ENCODE measurements at regions not wholly inside any gene's neighbourhood (a gene's known extent, or its start where the extent isn't known, plus 50 kb on each side); places are given as distances from the start of the nearest gene placed in this dataset.

DNA sequence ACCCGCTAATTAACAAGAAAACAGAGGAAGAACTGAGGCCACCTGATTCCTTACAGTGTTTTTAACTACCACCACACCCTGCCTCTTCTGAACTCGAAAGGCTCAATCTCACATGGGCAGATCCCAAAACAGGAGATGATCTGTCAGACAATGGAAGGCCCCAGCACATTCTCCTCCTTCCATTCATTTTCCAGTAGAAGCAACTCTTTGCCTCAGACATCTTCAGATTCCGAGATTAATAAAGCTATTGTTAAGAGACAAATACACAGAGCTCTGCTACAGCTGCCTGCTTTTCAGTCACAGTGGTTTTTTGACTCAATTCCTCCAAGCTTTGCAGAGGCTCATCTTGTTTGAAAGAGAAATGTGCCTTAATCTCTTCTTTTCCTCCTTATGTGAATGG lies 127.2 kb upstream of the ADAMTSL1 start:
- H3K36me3 ChIP-seq (ENCODE audit: control insufficient read depth in 1 of 2, insufficient read depth in 2 of 2, low read length in 1 of 2), result no peaks in the 10 kb centered on the region
- H3K27ac ChIP-seq (ENCODE audit: low read depth in 1 of 2, low read length in 2 of 2), result no peak overlapping the region
- no peaks in the 10 kb centered on the region for H3K4me1 ChIP-seq (ENCODE audit: control insufficient read depth in 1 of 2, insufficient read depth in 2 of 2, low read length in 2 of 2)
- WGBS, 2 donors, result 96 to 98% methylated on average over 3 of the region's 3 CpGs
- ATAC-seq (ENCODE audit: low FRiP score) (no peak), DNase-seq (no peak)
- intact Hi-C loops (cut with DNase I), result no loop called here
- H3K27me3 ChIP-seq (ENCODE audit: control insufficient read depth in 1 of 2, insufficient read depth in 2 of 2, low read length in 1 of 2), result no peaks in the 10 kb centered on the region
- no peaks in the 10 kb centered on the region for H3K9me3 ChIP-seq (ENCODE audit: control insufficient read depth, low read length)
- H3K4me3 ChIP-seq (ENCODE audit: low read length in 2 of 2), result no peak overlapping the region

DNA sequence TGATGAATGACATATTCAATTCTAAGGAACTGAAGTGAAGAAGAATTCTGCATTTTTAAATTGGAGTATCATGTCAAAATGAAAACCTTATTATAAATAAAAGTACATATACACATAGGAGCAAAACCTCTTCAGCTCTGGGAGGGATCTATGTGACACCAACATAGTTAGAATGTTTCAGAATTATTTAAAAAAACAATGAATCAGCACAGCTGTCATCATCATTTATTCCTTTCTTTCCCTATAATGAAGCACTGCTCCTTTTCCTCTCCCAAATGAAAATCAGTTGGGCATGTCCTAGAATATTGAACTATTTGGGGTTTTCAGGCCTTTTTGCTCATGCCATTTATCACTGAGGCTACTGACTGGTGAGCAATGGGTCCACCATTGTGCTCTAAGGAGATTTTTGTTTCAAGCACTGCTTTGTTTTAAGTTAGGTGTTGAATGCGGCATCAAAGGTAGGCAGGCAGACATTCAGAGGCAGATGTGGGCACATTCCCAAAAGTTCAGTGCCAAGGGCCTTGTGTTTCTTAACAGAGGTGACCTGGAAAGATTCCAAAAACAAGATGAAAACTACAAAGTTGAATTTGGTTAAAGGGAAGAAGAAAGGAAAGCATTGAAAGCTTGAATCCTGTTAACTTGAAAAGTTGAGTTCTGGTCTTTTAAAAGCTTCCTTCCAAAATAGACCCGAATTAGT lies 126.4 kb upstream of the ADAMTSL1 start:
- H3K9me3 ChIP-seq (ENCODE audit: control insufficient read depth, low read length), result no peaks in the 10 kb centered on the region
- H3K4me1 ChIP-seq (ENCODE audit: control insufficient read depth in 1 of 2, insufficient read depth in 2 of 2, low read length in 2 of 2), result no peaks in the 10 kb centered on the region
- no peak overlapping the region for H3K27ac ChIP-seq (ENCODE audit: low read depth in 1 of 2, low read length in 2 of 2)
- H3K36me3 ChIP-seq (ENCODE audit: control insufficient read depth in 1 of 2, insufficient read depth in 2 of 2, low read length in 1 of 2), result no peaks in the 10 kb centered on the region
- DNase-seq, result no peak
- WGBS, 2 donors, result 54 to 55% methylated on average over 2 of the region's 2 CpGs
- H3K4me3 ChIP-seq (ENCODE audit: low read length in 2 of 2), result no peak overlapping the region
- no peak for ATAC-seq (ENCODE audit: low FRiP score)
- intact Hi-C loops (cut with DNase I), result no loop called here
- H3K27me3 ChIP-seq (ENCODE audit: control insufficient read depth in 1 of 2, insufficient read depth in 2 of 2, low read length in 1 of 2), result no peaks in the 10 kb centered on the region

DNA sequence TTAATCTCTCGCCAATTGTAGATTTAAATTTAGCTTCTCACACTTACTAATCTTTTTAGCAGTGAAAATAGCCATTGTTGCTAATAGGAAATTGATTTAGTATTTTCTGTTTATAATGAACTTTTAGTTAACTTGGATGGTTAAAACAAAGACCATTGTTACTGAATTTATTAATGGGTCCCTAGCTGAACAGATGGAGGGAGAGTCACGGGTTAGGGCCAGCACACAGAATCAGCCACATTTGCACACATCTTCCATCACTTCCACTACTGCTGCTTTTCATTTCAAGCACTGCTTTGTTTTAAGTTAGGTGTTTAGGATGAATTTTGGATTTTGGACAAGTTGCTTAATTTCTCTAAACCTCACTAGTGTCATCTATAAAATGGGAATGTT lies 125.9 kb upstream of the ADAMTSL1 start:
- WGBS, 2 donors, result 81 to 86% methylated on average over 2 of the region's 2 CpGs
- H3K36me3 ChIP-seq (ENCODE audit: control insufficient read depth in 1 of 2, insufficient read depth in 2 of 2, low read length in 1 of 2), result no peaks in the 10 kb centered on the region
- H3K4me1 ChIP-seq (ENCODE audit: control insufficient read depth in 1 of 2, insufficient read depth in 2 of 2, low read length in 2 of 2), result no peaks in the 10 kb centered on the region
- H3K9me3 ChIP-seq (ENCODE audit: control insufficient read depth, low read length), result no peaks in the 10 kb centered on the region
- intact Hi-C loops (cut with DNase I), result no loop called here
- no peak overlapping the region for H3K4me3 ChIP-seq (ENCODE audit: low read length in 2 of 2)
- H3K27me3 ChIP-seq (ENCODE audit: control insufficient read depth in 1 of 2, insufficient read depth in 2 of 2, low read length in 1 of 2), result no peaks in the 10 kb centered on the region
- DNase-seq (no peak), ATAC-seq (ENCODE audit: low FRiP score) (no peak)
- H3K27ac ChIP-seq (ENCODE audit: low read depth in 1 of 2, low read length in 2 of 2), result no peak overlapping the region

DNA sequence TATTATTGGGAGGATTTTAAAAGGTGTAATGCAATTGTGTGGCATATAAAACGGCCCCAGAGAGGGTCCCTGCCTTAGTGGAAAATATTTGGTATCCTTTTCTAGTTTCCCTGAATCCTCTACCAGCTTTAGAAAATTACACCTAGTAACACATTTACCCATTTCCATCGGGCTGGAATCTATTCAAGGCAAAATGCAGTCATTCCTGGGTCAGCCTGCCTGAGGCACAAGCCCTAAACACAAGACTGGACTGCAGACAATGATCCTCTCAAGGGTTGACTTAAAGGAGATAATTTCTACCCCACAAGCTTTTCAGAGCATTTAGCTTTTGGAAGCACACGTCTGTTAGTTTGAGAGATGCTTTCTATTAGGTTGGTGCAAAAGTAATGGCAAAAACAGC lies 124.4 kb upstream of the ADAMTSL1 start:
- Histone ChIP-seq H3K4me1 (ENCODE audit: control insufficient read depth in 1 of 2, insufficient read depth in 2 of 2, low read length in 2 of 2) (no peaks in the 10 kb centered on the region), H3K36me3 (ENCODE audit: control insufficient read depth in 1 of 2, insufficient read depth in 2 of 2, low read length in 1 of 2) (no peaks in the 10 kb centered on the region), H3K27ac (ENCODE audit: low read depth in 1 of 2, low read length in 2 of 2) (no peak overlapping the region), H3K4me3 (ENCODE audit: low read length in 2 of 2) (no peak overlapping the region), H3K27me3 (ENCODE audit: control insufficient read depth in 1 of 2, insufficient read depth in 2 of 2, low read length in 1 of 2) (no peaks in the 10 kb centered on the region), H3K9me3 (ENCODE audit: control insufficient read depth, low read length) (no peaks in the 10 kb centered on the region)
- ATAC-seq (ENCODE audit: low FRiP score) (no peak), DNase-seq (no peak)
- intact Hi-C loops (cut with DNase I), result no loop called here
- 85 to 92% methylated on average over 3 of the region's 3 CpGs for WGBS, 2 donors

DNA sequence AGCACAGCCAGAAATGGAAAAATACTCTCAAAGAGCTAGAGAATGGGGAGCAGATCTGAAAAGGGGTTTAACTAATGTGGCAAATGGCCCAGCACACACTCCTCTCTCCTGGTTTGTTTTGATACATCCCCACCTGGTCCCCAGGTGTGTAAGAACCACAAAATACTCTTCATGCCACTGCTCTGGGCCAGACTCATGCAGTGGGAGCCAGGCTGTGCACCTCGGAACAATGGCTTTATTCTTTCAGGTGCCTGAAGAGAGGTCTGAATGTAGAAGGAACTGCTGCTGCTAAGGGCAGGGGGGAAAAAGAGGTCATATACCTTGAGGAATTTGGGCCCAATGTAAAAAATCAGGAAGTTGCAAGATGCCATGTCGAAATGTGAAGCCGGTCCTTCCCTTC lies 123.9 kb upstream of the ADAMTSL1 start:
- ATAC-seq (ENCODE audit: low FRiP score), result no peak
- DNase-seq, result no peak
- Histone ChIP-seq H3K27me3 (ENCODE audit: control insufficient read depth in 1 of 2, insufficient read depth in 2 of 2, low read length in 1 of 2) (no peaks in the 10 kb centered on the region), H3K27ac (ENCODE audit: low read depth in 1 of 2, low read length in 2 of 2) (no peak overlapping the region), H3K36me3 (ENCODE audit: control insufficient read depth in 1 of 2, insufficient read depth in 2 of 2, low read length in 1 of 2) (no peaks in the 10 kb centered on the region), H3K4me1 (ENCODE audit: control insufficient read depth in 1 of 2, insufficient read depth in 2 of 2, low read length in 2 of 2) (no peaks in the 10 kb centered on the region), H3K4me3 (ENCODE audit: low read length in 2 of 2) (no peak overlapping the region), H3K9me3 (ENCODE audit: control insufficient read depth, low read length) (no peaks in the 10 kb centered on the region)
- 98 to 100% methylated on average over 3 of the region's 3 CpGs for WGBS, 2 donors
- intact Hi-C loops (cut with DNase I), result no loop called here

DNA sequence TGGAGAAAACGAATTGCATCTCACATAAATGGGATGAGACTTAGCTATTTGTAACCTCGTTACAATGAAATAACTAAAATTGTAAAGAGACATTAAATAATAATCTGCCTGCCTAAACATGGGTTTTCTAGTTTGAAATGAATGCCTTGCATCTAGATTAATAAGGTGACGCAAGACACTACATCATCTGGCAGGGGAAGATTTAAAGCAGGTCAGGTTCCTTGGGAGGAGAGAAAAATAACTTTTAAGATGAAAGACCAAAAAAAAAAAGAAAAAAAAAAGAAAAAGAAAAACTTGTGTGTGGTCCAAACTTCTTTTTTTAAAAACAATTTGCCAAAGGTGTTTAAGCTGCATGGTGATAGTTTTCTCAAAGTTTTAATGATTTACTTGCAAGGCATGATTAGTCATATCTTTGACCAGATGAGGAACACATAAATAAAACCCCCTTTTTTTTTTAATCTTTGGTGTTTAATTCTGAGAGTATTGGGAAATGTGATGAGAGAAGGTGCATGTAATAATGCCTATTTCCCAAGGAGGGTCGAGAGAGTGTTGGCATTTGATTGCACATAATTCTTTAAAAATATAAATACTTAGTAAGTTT lies 122.9 kb upstream of the ADAMTSL1 start:
- Histone ChIP-seq H3K4me1 (ENCODE audit: control insufficient read depth in 1 of 2, insufficient read depth in 2 of 2, low read length in 2 of 2) (no peaks in the 10 kb centered on the region), H3K4me3 (ENCODE audit: low read length in 2 of 2) (no peak overlapping the region), H3K27me3 (ENCODE audit: control insufficient read depth in 1 of 2, insufficient read depth in 2 of 2, low read length in 1 of 2) (no peaks in the 10 kb centered on the region), H3K27ac (ENCODE audit: low read depth in 1 of 2, low read length in 2 of 2) (no peak overlapping the region), H3K36me3 (ENCODE audit: control insufficient read depth in 1 of 2, insufficient read depth in 2 of 2, low read length in 1 of 2) (no peaks in the 10 kb centered on the region), H3K9me3 (ENCODE audit: control insufficient read depth, low read length) (no peaks in the 10 kb centered on the region)
- ATAC-seq (ENCODE audit: low FRiP score) (no peak), DNase-seq (no peak)
- WGBS, 2 donors, result 88 to 95% methylated on average over 4 of the region's 4 CpGs
- intact Hi-C loops (cut with DNase I), result no loop called here

DNA sequence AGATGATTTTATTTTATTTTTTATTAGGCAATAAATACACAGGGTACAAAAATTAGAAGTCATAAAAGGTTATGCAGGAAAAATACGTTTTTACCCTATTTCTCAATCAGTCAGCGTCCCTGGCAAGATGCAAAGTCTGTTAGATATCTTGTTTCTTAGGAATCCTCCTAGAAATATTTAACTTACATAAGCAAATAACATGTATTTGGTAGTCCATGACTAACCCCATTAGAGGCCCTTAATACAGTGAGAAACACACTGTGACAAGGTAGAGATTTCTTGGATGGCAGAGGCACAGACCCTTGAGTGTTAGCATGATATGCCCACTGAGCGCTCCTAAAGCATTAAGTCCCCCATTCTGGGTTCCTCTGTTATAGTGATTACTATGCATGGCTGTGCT lies 121.2 kb upstream of the ADAMTSL1 start:
- DNase-seq (no peak), ATAC-seq (ENCODE audit: low FRiP score) (no peak)
- Histone ChIP-seq H3K36me3 (ENCODE audit: control insufficient read depth in 1 of 2, insufficient read depth in 2 of 2, low read length in 1 of 2) (no peaks in the 10 kb centered on the region), H3K4me3 (ENCODE audit: low read length in 2 of 2) (no peak overlapping the region), H3K9me3 (ENCODE audit: control insufficient read depth, low read length) (no peaks in the 10 kb centered on the region), H3K27me3 (ENCODE audit: control insufficient read depth in 1 of 2, insufficient read depth in 2 of 2, low read length in 1 of 2) (no peaks in the 10 kb centered on the region), H3K27ac (ENCODE audit: low read depth in 1 of 2, low read length in 2 of 2) (no peak overlapping the region), H3K4me1 (ENCODE audit: control insufficient read depth in 1 of 2, insufficient read depth in 2 of 2, low read length in 2 of 2) (no peaks in the 10 kb centered on the region)
- 92 to 95% methylated on average over 3 of the region's 3 CpGs for WGBS, 2 donors
- intact Hi-C loops (cut with DNase I), result no loop called here

DNA sequence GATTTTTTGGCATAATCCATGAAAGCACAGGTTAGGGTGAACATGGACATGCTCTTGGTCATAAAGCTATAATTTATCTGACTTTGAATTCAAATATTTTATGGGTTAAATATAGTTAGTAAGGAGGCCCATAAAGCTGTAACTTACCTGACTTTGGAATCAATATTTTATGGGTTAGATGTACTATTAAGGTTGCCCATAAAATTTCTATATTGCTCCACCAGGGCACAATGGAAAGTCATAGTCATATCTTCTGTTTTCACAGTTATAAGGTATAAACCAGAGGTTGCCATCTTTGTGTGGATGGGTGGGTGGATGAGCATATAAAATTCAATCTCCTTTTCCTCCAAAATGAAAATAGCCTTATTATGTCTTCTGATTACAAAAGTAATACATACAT lies 120.5 kb upstream of the ADAMTSL1 start:
- no peak for DNase-seq
- Histone ChIP-seq H3K4me1 (ENCODE audit: control insufficient read depth in 1 of 2, insufficient read depth in 2 of 2, low read length in 2 of 2) (no peaks in the 10 kb centered on the region), H3K36me3 (ENCODE audit: control insufficient read depth in 1 of 2, insufficient read depth in 2 of 2, low read length in 1 of 2) (no peaks in the 10 kb centered on the region), H3K4me3 (ENCODE audit: low read length in 2 of 2) (no peak overlapping the region), H3K27ac (ENCODE audit: low read depth in 1 of 2, low read length in 2 of 2) (no peak overlapping the region), H3K27me3 (ENCODE audit: control insufficient read depth in 1 of 2, insufficient read depth in 2 of 2, low read length in 1 of 2) (no peaks in the 10 kb centered on the region), H3K9me3 (ENCODE audit: control insufficient read depth, low read length) (no peaks in the 10 kb centered on the region)
- ATAC-seq (ENCODE audit: low FRiP score), result no peak
- intact Hi-C loops (cut with DNase I), result no loop called here

DNA sequence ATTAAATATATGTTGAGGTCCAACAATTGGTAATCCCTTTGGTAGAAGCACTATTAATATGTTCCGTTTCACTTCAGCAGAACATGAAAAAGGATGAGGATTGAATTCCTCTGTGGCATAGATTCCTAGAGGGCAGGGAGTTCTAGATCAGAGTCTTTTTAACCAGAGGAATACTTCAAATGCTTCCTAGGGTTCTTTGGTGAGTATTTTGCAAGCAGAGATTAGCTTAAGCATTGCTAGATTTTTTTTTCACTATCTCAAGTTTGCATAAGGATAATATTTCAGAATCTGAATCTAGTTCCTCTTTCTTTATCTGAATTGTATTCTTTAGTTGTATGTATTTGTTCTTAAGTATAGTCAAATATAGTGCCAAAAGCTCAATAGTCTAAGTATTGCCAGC lies 116.6 kb upstream of the ADAMTSL1 start:
- no peak overlapping the region for H3K27ac ChIP-seq (ENCODE audit: low read depth in 1 of 2, low read length in 2 of 2)
- 97 to 98% methylated on average over 1 of the region's 1 CpG for WGBS, 2 donors
- DNase-seq (no peak), ATAC-seq (ENCODE audit: low FRiP score) (no peak)
- H3K4me3 ChIP-seq (ENCODE audit: low read length in 2 of 2), result no peak overlapping the region
- intact Hi-C loops (cut with DNase I), result no loop called here
- H3K9me3 ChIP-seq (ENCODE audit: control insufficient read depth, low read length), result no peaks in the 10 kb centered on the region
- no peaks in the 10 kb centered on the region for H3K36me3 ChIP-seq (ENCODE audit: control insufficient read depth in 1 of 2, insufficient read depth in 2 of 2, low read length in 1 of 2)
- H3K4me1 ChIP-seq (ENCODE audit: control insufficient read depth in 1 of 2, insufficient read depth in 2 of 2, low read length in 2 of 2), result no peaks in the 10 kb centered on the region
- H3K27me3 ChIP-seq (ENCODE audit: control insufficient read depth in 1 of 2, insufficient read depth in 2 of 2, low read length in 1 of 2), result no peaks in the 10 kb centered on the region
